ENCODE measurements at regions not wholly inside any gene's neighbourhood (a gene's known extent, or its start where the extent isn't known, plus 50 kb on each side); places are given as distances from the start of the nearest gene placed in this dataset.

GRCh38 chr17:73759324-73759723, 115.1 kb upstream of the SDK2 start:
- peaks cover 0 to 20% (median 1%) of the 10 kb centered on the region in 4 experiments; a peak in 3 of 7 replicates for H3K4me1 ChIP-seq (replicated peaks in 1 of 4; ENCODE audit: control insufficient read depth in 3 of 4, insufficient read depth in 4 of 4, low read length in 3 of 4)

More at GRCh38 chr17:73759324-73759723, 115.1 kb upstream of the SDK2 start:
- Histone ChIP-seq H2BK120ac (replicated peaks; ENCODE audit: low read depth, low read length) (no peak overlapping the region), H3K79me1 (ENCODE audit: low read depth, low read length) (no peaks in the 10 kb centered on the region), H4K20me1 (replicated peaks in 1 of 2; ENCODE audit: control insufficient read depth in 1 of 2, insufficient read depth in 2 of 2, low read length in 2 of 2) (peaks cover 0 to 3% of the 10 kb centered on the region in 2 experiments), H4K5ac (ENCODE audit: insufficient read length, low read depth, low read length) (no peak overlapping the region), H3K9me3 (ENCODE audit: insufficient read depth in 2 of 2, low read depth in 1 of 2, low read length in 1 of 2) (no peaks in the 10 kb centered on the region), H3K4me2 (ENCODE audit: insufficient read depth in 1 of 2, low read depth in 2 of 2, low read length in 2 of 2) (no peak overlapping the region), H2BK5ac (ENCODE audit: low read depth, low read length) (no peak overlapping the region; the same call in 1 of the 2 replicates), H4K8ac (ENCODE audit: extremely low read depth, insufficient read depth, low read length) (no peak overlapping the region), H2BK12ac (ENCODE audit: low read depth, low read length) (no peak overlapping the region; the same call in 1 of the 2 replicates), H3K79me2 (ENCODE audit: control insufficient read depth in 1 of 2, insufficient read depth in 2 of 2, low read length in 2 of 2) (no peaks in the 10 kb centered on the region), H3K9ac (replicated peaks in 1 of 4; ENCODE audit: extremely low read depth in 1 of 4, low read depth in 3 of 4, low read length in 3 of 4) (no peak overlapping the region), H3K4me3 (ENCODE audit: extremely low read depth in 1 of 4, insufficient read depth in 2 of 4, low read depth in 3 of 4, low read length in 4 of 4) (no peak overlapping the region), H3K36me3 (ENCODE audit: control insufficient read depth in 2 of 4, insufficient read depth in 4 of 4, low read length in 3 of 4) (no peaks in the 10 kb centered on the region), H2AK5ac (ENCODE audit: low read depth, low read length) (no peak overlapping the region), H3K27ac (ENCODE audit: low read depth, low read length) (no peak overlapping the region), H3K56ac (replicated peaks; ENCODE audit: insufficient read length, low read depth, low read length) (no peak overlapping the region), H3K4ac (replicated peaks; ENCODE audit: insufficient read length, low read depth, low read length) (no peak overlapping the region), H3K27me3 (replicated peaks in 1 of 4; ENCODE audit: control insufficient read depth in 3 of 4, extremely low read depth in 1 of 4, insufficient read depth in 3 of 4, low read length in 3 of 4) (no peaks in the 10 kb centered on the region; a peak in 1 of 7 replicates), H2AFZ (ENCODE audit: low read length) (no peak overlapping the region), H3K23me2 (ENCODE audit: low read depth, low read length) (no peaks in the 10 kb centered on the region), H3K23ac (ENCODE audit: insufficient read length) (no peak overlapping the region), H2BK15ac (ENCODE audit: low read length) (no peak overlapping the region), H3K14ac (ENCODE audit: insufficient read length) (no peak overlapping the region), H2BK20ac (ENCODE audit: low read length) (no peak overlapping the region), H4K91ac (replicated peaks; ENCODE audit: insufficient read length, low read length) (no peak overlapping the region), H3K18ac (ENCODE audit: extremely low read depth, low read length) (no peak overlapping the region)
- 58% methylated on average over 8 of the region's 8 CpGs; no CpG with 5 or more reads in 1 of the 2 experiments for WGBS, 2 experiments (ENCODE audit: extremely low coverage in 1 of 2, insufficient coverage in 1 of 2, insufficient read length in 1 of 2, insufficient replicate concordance in 2 of 2, low coverage in 1 of 2, low lambda C conversion rate in 2 of 2, missing lambda C conversion rate in 1 of 2)
- ChIA-PET POLR2A (ENCODE audit: partially characterized antibody) (no interaction called here), CTCF (ENCODE audit: partially characterized antibody) (interaction anchor here (0.8 to 1.3 kb wide), 6 partner anchors 11 to 82 kb away, joined by 3 to 4 read pairs (median 4); no protein-coding TSS in a partner anchor)
- TF ChIP-seq HDAC2 (IDR thresholded peaks at IDR 0.05; ENCODE audit: borderline replicate concordance in 1 of 2, low read depth in 2 of 2, low read length in 2 of 2) (no peak), TEAD4 (IDR thresholded peaks at IDR 0.05; ENCODE audit: low read depth, low read length) (no peak)
- FAIRE-seq (no peak), DNase-seq (ENCODE audit: low read depth in 1 of 2, low spot score in 2 of 2) (no peak)
